ENCODE measurements at regions not wholly inside any gene's neighbourhood (a gene's known extent, or its start where the extent isn't known, plus 50 kb on each side); places are given as distances from the start of the nearest gene placed in this dataset.

DNA sequence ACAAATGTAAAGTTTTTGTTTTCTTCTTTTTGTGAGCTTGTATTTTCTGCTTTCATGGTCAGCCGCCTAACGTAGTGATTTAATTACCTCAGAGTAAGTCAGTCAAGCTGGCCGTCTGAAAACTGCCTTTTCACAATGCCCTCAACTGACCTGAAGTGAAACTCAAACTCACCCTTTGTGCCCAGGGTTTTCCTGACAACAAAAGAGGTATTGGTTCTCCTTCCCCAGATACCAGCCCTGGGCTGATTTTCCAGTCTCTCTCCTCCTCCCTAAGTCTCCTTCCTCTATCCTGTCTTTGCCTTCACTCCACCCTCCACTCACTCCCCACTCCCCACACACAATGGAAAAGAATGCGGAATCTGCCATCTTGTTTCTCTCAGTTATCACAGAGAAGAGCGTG is 184.5 kb upstream of the HEY2 start:
- H3K4me2 ChIP-seq (ENCODE audit: insufficient read depth, low read length), result no peak overlapping the region
- no peak overlapping the region for H3K27ac ChIP-seq (ENCODE audit: low read depth, low read length)
- TF ChIP-seq, protein P1, sequence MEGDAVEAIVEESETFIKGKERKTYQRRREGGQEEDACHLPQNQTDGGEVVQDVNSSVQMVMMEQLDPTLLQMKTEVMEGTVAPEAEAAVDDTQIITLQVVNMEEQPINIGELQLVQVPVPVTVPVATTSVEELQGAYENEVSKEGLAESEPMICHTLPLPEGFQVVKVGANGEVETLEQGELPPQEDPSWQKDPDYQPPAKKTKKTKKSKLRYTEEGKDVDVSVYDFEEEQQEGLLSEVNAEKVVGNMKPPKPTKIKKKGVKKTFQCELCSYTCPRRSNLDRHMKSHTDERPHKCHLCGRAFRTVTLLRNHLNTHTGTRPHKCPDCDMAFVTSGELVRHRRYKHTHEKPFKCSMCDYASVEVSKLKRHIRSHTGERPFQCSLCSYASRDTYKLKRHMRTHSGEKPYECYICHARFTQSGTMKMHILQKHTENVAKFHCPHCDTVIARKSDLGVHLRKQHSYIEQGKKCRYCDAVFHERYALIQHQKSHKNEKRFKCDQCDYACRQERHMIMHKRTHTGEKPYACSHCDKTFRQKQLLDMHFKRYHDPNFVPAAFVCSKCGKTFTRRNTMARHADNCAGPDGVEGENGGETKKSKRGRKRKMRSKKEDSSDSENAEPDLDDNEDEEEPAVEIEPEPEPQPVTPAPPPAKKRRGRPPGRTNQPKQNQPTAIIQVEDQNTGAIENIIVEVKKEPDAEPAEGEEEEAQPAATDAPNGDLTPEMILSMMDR (IDR thresholded peaks at IDR 0.05; ENCODE audit: extremely low read depth, low read depth, low read length), result no peak
- no peaks in the 10 kb centered on the region for H3K9me3 ChIP-seq (ENCODE audit: low read depth, low read length)
- no peaks in the 10 kb centered on the region for H3K36me3 ChIP-seq (ENCODE audit: insufficient read depth, low read length)
- H3K4me1 ChIP-seq (ENCODE audit: insufficient read depth, low read length), result no peaks in the 10 kb centered on the region
- no peaks in the 10 kb centered on the region for H3K79me2 ChIP-seq (ENCODE audit: insufficient read depth, low read length)
- H3K27me3 ChIP-seq (ENCODE audit: insufficient read depth, low read length), result no peaks in the 10 kb centered on the region
- H2AFZ ChIP-seq (ENCODE audit: low read length), result no peak overlapping the region
- no peak for DNase-seq (ENCODE audit: insufficient read length, low spot score, missing footprints)
- H4K20me1 ChIP-seq (ENCODE audit: insufficient read depth, low read length), result no peaks in the 10 kb centered on the region
- H3K4me3 ChIP-seq (ENCODE audit: insufficient read depth, low read length), result no peak overlapping the region

DNA sequence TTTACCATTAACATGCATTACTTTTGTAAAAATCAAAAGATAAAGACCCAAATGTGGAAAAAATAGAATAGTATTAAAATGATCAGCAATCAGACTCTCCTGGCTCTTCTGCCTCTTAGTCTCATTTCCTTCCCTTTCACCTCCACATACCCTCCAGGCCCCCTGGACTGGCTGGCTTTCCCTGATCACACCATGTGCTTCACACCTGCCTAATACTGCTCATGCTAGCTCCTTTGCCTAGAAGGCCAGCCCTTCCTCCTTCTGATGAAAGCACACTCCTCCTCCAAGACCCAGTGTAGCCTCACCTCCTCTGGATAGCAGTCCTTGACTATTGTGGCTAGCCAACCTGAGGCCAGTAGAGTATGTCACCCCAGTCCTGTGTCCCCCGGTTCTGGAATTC is 182.0 kb upstream of the HEY2 start:
- no peaks in the 10 kb centered on the region for H3K79me2 ChIP-seq (ENCODE audit: insufficient read depth, low read length)
- no peak overlapping the region for H3K27ac ChIP-seq (ENCODE audit: low read depth, low read length)
- no peak overlapping the region for H3K4me3 ChIP-seq (ENCODE audit: insufficient read depth, low read length)
- H4K20me1 ChIP-seq (ENCODE audit: insufficient read depth, low read length), result no peaks in the 10 kb centered on the region
- TF ChIP-seq, protein P1 (IDR thresholded peaks at IDR 0.05; ENCODE audit: extremely low read depth, low read depth, low read length), result no peak
- no peak overlapping the region for H3K4me2 ChIP-seq (ENCODE audit: insufficient read depth, low read length)
- no peak overlapping the region for H2AFZ ChIP-seq (ENCODE audit: low read length)
- H3K27me3 ChIP-seq (ENCODE audit: insufficient read depth, low read length), result no peaks in the 10 kb centered on the region
- DNase-seq (ENCODE audit: insufficient read length, low spot score, missing footprints), result no peak
- no peaks in the 10 kb centered on the region for H3K4me1 ChIP-seq (ENCODE audit: insufficient read depth, low read length)
- no peaks in the 10 kb centered on the region for H3K36me3 ChIP-seq (ENCODE audit: insufficient read depth, low read length)
- no peaks in the 10 kb centered on the region for H3K9me3 ChIP-seq (ENCODE audit: low read depth, low read length)

DNA sequence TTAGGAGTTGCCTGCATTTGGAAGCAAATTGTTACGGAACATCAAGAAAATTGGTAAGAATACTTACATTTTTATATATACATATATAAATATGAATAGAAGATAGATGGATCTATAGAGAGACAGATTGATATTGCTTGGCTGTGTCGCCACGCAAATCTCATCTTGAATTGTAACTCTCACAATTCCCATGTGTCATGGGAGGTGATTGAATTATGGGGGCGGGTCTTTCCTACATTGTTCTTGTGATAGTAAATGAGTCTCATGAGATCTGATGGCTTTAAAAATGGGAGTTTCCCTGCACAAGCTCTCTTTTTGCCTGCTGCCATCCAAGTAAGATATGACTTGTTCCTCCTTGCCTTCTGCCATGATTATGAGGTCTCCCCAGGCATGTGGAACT is 180.8 kb upstream of the HEY2 start:
- TF ChIP-seq, protein P1 (IDR thresholded peaks at IDR 0.05; ENCODE audit: extremely low read depth, low read depth, low read length), result no peak
- no peak for DNase-seq (ENCODE audit: insufficient read length, low spot score, missing footprints)

DNA sequence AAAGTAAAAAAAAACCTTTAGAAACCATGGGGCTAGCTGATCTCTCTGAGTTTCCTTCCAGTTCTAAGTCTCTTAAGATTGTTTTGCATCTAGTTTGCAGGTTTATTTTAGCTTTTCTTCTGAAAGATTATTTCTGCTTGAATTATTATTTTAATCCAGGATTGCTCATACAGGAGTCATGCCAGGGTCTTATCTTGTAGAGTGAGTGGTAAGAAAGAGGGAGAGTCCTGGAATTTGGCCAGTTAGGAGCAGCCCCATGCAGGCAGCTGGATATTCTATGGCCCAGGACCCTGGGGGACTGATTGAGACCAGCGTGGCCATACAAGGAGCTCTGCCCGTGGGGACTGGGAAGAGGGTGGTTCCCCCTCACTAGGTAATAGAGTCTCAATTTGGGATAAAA is 178.9 kb upstream of the HEY2 start:
- Histone ChIP-seq H4K20me1 (ENCODE audit: insufficient read depth, low read length) (no peaks in the 10 kb centered on the region), H3K79me2 (ENCODE audit: insufficient read depth, low read length) (no peaks in the 10 kb centered on the region), H3K4me3 (ENCODE audit: insufficient read depth, low read length) (no peak overlapping the region), H3K36me3 (ENCODE audit: insufficient read depth, low read length) (no peaks in the 10 kb centered on the region), H3K4me2 (ENCODE audit: insufficient read depth, low read length) (no peak overlapping the region), H2AFZ (ENCODE audit: low read length) (no peak overlapping the region), H3K27ac (ENCODE audit: low read depth, low read length) (no peak overlapping the region), H3K27me3 (ENCODE audit: insufficient read depth, low read length) (no peaks in the 10 kb centered on the region), H3K4me1 (ENCODE audit: insufficient read depth, low read length) (no peaks in the 10 kb centered on the region), H3K9me3 (ENCODE audit: low read depth, low read length) (no peaks in the 10 kb centered on the region)
- DNase-seq (ENCODE audit: insufficient read length, low spot score, missing footprints), result no peak
- TF ChIP-seq, protein P1 (IDR thresholded peaks at IDR 0.05; ENCODE audit: extremely low read depth, low read depth, low read length), result no peak

More for the DNA sequence above, 180.8 kb upstream of the HEY2 start:
- Histone ChIP-seq H3K4me1 (ENCODE audit: insufficient read depth, low read length) (no peaks in the 10 kb centered on the region), H3K27me3 (ENCODE audit: insufficient read depth, low read length) (no peaks in the 10 kb centered on the region), H3K9me3 (ENCODE audit: low read depth, low read length) (no peaks in the 10 kb centered on the region), H3K4me3 (ENCODE audit: insufficient read depth, low read length) (no peak overlapping the region), H3K79me2 (ENCODE audit: insufficient read depth, low read length) (no peaks in the 10 kb centered on the region), H4K20me1 (ENCODE audit: insufficient read depth, low read length) (no peaks in the 10 kb centered on the region), H3K27ac (ENCODE audit: low read depth, low read length) (no peak overlapping the region), H3K36me3 (ENCODE audit: insufficient read depth, low read length) (no peaks in the 10 kb centered on the region), H2AFZ (ENCODE audit: low read length) (no peak overlapping the region), H3K4me2 (ENCODE audit: insufficient read depth, low read length) (no peak overlapping the region)
